ENCODE measurements at regions not wholly inside any gene's neighbourhood (a gene's known extent, or its start where the extent isn't known, plus 50 kb on each side); places are given as distances from the start of the nearest gene placed in this dataset.

DNA sequence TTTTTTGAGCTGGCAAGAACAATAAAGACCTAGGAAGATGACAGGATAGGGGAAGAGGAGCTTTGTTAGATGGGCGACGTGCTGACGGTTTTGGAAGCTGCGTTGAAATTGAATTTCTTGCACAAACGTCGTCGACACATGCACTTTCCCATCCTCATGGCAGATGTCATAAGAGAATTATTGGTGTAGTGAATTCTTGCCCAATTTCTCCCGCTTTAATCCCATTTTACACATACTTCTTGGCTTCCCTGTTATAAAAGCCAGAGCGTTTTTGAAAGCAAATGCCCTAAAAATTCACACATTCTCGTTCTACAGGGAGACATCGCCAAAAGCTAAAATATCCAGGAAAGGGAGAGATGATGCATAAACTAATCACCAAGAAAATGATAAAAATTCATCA lies 109.8 kb upstream of the DAP start:
- 90% methylated on average over 11 of the region's 11 CpGs; no CpG with 5 or more reads in 1 of the 2 experiments for WGBS, 2 experiments (ENCODE audit: extremely low coverage in 1 of 2, insufficient coverage in 1 of 2, insufficient read length in 1 of 2, insufficient replicate concordance in 2 of 2, low coverage in 1 of 2, low lambda C conversion rate in 2 of 2, missing lambda C conversion rate in 1 of 2)

More for the DNA sequence above, 109.8 kb upstream of the DAP start:
- Histone ChIP-seq H2AK5ac (ENCODE audit: low read depth, low read length) (no peak overlapping the region), H3K14ac (ENCODE audit: insufficient read length) (no peak overlapping the region), H3K23me2 (ENCODE audit: low read depth, low read length) (no peaks in the 10 kb centered on the region; the same call in 1 of the 2 replicates), H3K36me3 (ENCODE audit: control insufficient read depth in 2 of 4, insufficient read depth in 4 of 4, low read length in 3 of 4) (no peaks in the 10 kb centered on the region), H3K4me3 (ENCODE audit: extremely low read depth in 1 of 4, insufficient read depth in 2 of 4, low read depth in 3 of 4, low read length in 4 of 4) (no peak overlapping the region), H3K4ac (replicated peaks; ENCODE audit: insufficient read length, low read depth, low read length) (no peak overlapping the region), H2BK20ac (ENCODE audit: low read length) (no peak overlapping the region), H3K27me3 (replicated peaks in 1 of 4; ENCODE audit: control insufficient read depth in 3 of 4, extremely low read depth in 1 of 4, insufficient read depth in 3 of 4, low read length in 3 of 4) (no peaks in the 10 kb centered on the region), H3K9me3 (ENCODE audit: insufficient read depth in 2 of 2, low read depth in 1 of 2, low read length in 1 of 2) (no peaks in the 10 kb centered on the region), H3K9ac (replicated peaks in 1 of 4; ENCODE audit: extremely low read depth in 1 of 4, low read depth in 3 of 4, low read length in 3 of 4) (no peak overlapping the region), H2BK15ac (ENCODE audit: low read length) (no peak overlapping the region), H3K79me2 (ENCODE audit: control insufficient read depth in 1 of 2, insufficient read depth in 2 of 2, low read length in 2 of 2) (no peaks in the 10 kb centered on the region), H2BK12ac (ENCODE audit: low read depth, low read length) (no peak overlapping the region), H4K91ac (replicated peaks; ENCODE audit: insufficient read length, low read length) (no peak overlapping the region), H2AFZ (ENCODE audit: low read length) (no peak overlapping the region), H3K23ac (ENCODE audit: insufficient read length) (no peak overlapping the region), H4K8ac (ENCODE audit: extremely low read depth, insufficient read depth, low read length) (no peak overlapping the region), H2BK120ac (replicated peaks; ENCODE audit: low read depth, low read length) (no peak overlapping the region), H3K56ac (replicated peaks; ENCODE audit: insufficient read length, low read depth, low read length) (no peak overlapping the region), H4K5ac (ENCODE audit: insufficient read length, low read depth, low read length) (no peak overlapping the region), H3K4me1 (replicated peaks in 1 of 4; ENCODE audit: control insufficient read depth in 3 of 4, insufficient read depth in 4 of 4, low read length in 3 of 4) (no peaks in the 10 kb centered on the region), H2BK5ac (ENCODE audit: low read depth, low read length) (no peak overlapping the region), H3K4me2 (ENCODE audit: insufficient read depth in 1 of 2, low read depth in 2 of 2, low read length in 2 of 2) (no peak overlapping the region), H3K79me1 (ENCODE audit: low read depth, low read length) (no peaks in the 10 kb centered on the region), H3K27ac (ENCODE audit: low read depth, low read length) (no peak overlapping the region), H4K20me1 (replicated peaks in 1 of 2; ENCODE audit: control insufficient read depth in 1 of 2, insufficient read depth in 2 of 2, low read length in 2 of 2) (no peaks in the 10 kb centered on the region), H3K18ac (ENCODE audit: extremely low read depth, low read length) (no peak overlapping the region)
- TF ChIP-seq SRF (IDR thresholded peaks at IDR 0.05; ENCODE audit: low read depth, low read length), result no peak
- TF ChIP-seq PHF8 (conservative IDR thresholded peaks at IDR 0.05; ENCODE audit: low read depth, low read length), result no peak
- no peak for TF ChIP-seq MAFK (IDR thresholded peaks at IDR 0.05; ENCODE audit: low read depth, low read length)
- no peak for TF ChIP-seq CREB1 (IDR thresholded peaks at IDR 0.05)
- FAIRE-seq (no peak), DNase-seq (ENCODE audit: low read depth in 1 of 2, low spot score in 2 of 2) (no peak)
- ChIA-PET CTCF (ENCODE audit: partially characterized antibody) (interaction anchor here (0.6 to 2.9 kb wide), 5 partner anchors 11 to 364 kb away, joined by 3 to 10 read pairs (median 4); no protein-coding TSS in a partner anchor), POLR2A (ENCODE audit: partially characterized antibody) (no interaction called here)

All from H1 (cell line).